K562 (cell line): ENCODE measurements at regions not wholly inside any gene's neighbourhood (a gene's known extent, or its start where the extent isn't known, plus 50 kb on each side); places are given as distances from the start of the nearest gene placed in this dataset.

Experiments used
- CTBP1 ChIP-seq: fragments of 450-650 bp; IDR thresholded peaks from 2 replicates; pipeline ENCODE4 v1.6.1; 2016; ENCODE audit warnings: borderline replicate concordance
- EP300 ChIP-seq: IDR thresholded peaks from 2 replicates; pipeline ENCODE4 v1.6.1; 2012; ENCODE audit warnings: low read length, improper control_type of control experiment
- EZH2 ChIP-seq: IDR thresholded peaks from 2 replicates; pipeline ENCODE4 v1.6.1; 2012; ENCODE audit warnings: low read depth, mild to moderate bottlenecking, inconsistent platforms, low read length, borderline replicate concordance
- FOXA1 ChIP-seq: fragments of 450-650 bp; IDR thresholded peaks from 2 replicates; pipeline ENCODE4 v1.6.1; 2016; ENCODE audit warnings: mild to moderate bottlenecking, borderline replicate concordance
- GABPA ChIP-seq: fragments of 200-800 bp; sonication (Bioruptor generic); conservative IDR thresholded peaks from 2 replicates; pipeline ENCODE4 v1.6.1; 2016; ENCODE audit warnings: low read depth, missing genetic modification characterization, missing compliant biosample characterization
- GATA2 ChIP-seq: sonication (generic); formaldehyde crosslinking; IDR thresholded peaks from 2 replicates; pipeline ENCODE4 v1.4.0; 2020; ENCODE audit warnings: mild to moderate bottlenecking, missing genetic modification reagents
- MTA3 ChIP-seq: fragments of 450-650 bp; formaldehyde crosslinking; IDR thresholded peaks from 2 replicates; pipeline ENCODE4 v1.6.1; 2017; ENCODE audit warnings: mild to moderate bottlenecking, borderline replicate concordance
- POLR2AphosphoS5 ChIP-seq: IDR thresholded peaks from 2 replicates; pipeline ENCODE4 v1.6.1; 2011; ENCODE audit warnings: mild to moderate bottlenecking, low read depth, low read length, moderate library complexity; ENCODE audit not compliant: control insufficient read depth, insufficient read depth
- RAD51 ChIP-seq: fragments of 450-650 bp; IDR thresholded peaks from 2 replicates; pipeline ENCODE4 v1.7.1; 2016; ENCODE audit warnings: low read depth, mild to moderate bottlenecking, borderline replicate concordance
- TRIM28 ChIP-seq: fragments of 450-650 bp; IDR thresholded peaks from 2 replicates; pipeline ENCODE4 v1.6.1; 2017
- YY1 ChIP-seq, 3 experiments: IDR thresholded peaks; 2 replicates each; pipeline ENCODE4 v1.6.1; 2011; ENCODE audit warnings: low read length in 2 of 3, mild to moderate bottlenecking in 2 of 3, moderate library complexity in 2 of 3, borderline replicate concordance in 1 of 3, control low read depth in 1 of 3, low read depth in 1 of 3; ENCODE audit not compliant: insufficient read depth in 3 of 3, insufficient replicate concordance in 2 of 3, control insufficient read depth in 1 of 3, insufficient read length in 1 of 3; ENCODE audit errors: extremely low read depth in 1 of 3
- TF ChIP-seq, protein P1 (sequence below): fragments of 450-650 bp; conservative IDR thresholded peaks from 2 replicates; pipeline ENCODE4 v1.6.1; 2016; ENCODE audit warnings: missing genetic modification characterization, low read depth, mild to moderate bottlenecking, missing compliant biosample characterization, moderate library complexity
- TF ChIP-seq, protein P2 (sequence below), 3 experiments: IDR thresholded peaks in 2 of 3; conservative IDR thresholded peaks in 1 of 3; 2 replicates each; pipeline ENCODE4 v1.5.1; 2011 to 2012; ENCODE audit warnings: low read length in 3 of 3, mild to moderate bottlenecking in 3 of 3, control low read depth in 2 of 3, improper control_type of control experiment in 1 of 3, inconsistent platforms in 1 of 3, low read depth in 1 of 3, mixed read lengths in 1 of 3, moderate library complexity in 1 of 3; ENCODE audit not compliant: insufficient read depth in 2 of 3

DNA sequence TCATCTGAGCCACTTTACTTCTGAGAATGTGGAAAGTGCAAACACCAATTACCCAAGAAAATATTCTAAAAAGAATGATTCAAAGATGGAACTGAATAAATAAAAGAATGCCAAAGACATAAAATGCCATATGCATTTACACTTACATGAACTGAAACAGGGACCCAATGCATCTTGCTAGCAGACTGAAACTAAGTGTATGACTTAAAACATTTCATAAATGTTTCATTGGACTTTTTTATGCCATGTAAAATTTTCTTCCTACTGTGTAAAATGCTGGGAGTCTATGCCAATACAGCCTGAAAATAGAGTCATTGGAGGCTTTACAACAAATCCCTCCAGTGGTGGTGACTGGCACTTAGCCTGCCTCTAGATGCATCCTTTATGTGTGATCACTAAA lies 735.1 kb upstream of the CCDC54 start:
- TF ChIP-seq RAD51 (no peak), MTA3 (no peak), FOXA1 (no peak), POLR2AphosphoS5 (no peak), EZH2 (no peak), GATA2 (CRISPR knock-in tag) (no peak), GABPA (no peak), TRIM28 (no peak), YY1 (IDR thresholded peaks at IDR 0.05; ENCODE audit: borderline replicate concordance in 1 of 3, control insufficient read depth in 1 of 3, extremely low read depth in 1 of 3, insufficient read depth in 3 of 3, insufficient read length in 1 of 3, insufficient replicate concordance in 2 of 3, low read depth in 1 of 3, low read length in 2 of 3) (no peak), CTBP1 (no peak), EP300 (no peak)
- TF ChIP-seq, protein P1, sequence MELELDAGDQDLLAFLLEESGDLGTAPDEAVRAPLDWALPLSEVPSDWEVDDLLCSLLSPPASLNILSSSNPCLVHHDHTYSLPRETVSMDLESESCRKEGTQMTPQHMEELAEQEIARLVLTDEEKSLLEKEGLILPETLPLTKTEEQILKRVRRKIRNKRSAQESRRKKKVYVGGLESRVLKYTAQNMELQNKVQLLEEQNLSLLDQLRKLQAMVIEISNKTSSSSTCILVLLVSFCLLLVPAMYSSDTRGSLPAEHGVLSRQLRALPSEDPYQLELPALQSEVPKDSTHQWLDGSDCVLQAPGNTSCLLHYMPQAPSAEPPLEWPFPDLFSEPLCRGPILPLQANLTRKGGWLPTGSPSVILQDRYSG (tag), result no peak
- TF ChIP-seq, protein P2, sequence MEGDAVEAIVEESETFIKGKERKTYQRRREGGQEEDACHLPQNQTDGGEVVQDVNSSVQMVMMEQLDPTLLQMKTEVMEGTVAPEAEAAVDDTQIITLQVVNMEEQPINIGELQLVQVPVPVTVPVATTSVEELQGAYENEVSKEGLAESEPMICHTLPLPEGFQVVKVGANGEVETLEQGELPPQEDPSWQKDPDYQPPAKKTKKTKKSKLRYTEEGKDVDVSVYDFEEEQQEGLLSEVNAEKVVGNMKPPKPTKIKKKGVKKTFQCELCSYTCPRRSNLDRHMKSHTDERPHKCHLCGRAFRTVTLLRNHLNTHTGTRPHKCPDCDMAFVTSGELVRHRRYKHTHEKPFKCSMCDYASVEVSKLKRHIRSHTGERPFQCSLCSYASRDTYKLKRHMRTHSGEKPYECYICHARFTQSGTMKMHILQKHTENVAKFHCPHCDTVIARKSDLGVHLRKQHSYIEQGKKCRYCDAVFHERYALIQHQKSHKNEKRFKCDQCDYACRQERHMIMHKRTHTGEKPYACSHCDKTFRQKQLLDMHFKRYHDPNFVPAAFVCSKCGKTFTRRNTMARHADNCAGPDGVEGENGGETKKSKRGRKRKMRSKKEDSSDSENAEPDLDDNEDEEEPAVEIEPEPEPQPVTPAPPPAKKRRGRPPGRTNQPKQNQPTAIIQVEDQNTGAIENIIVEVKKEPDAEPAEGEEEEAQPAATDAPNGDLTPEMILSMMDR (IDR thresholded peaks at IDR 0.05 in 2 of 3, conservative IDR thresholded peaks at IDR 0.05 in 1 of 3; ENCODE audit: insufficient read depth in 2 of 3, low read depth in 1 of 3, low read length in 3 of 3), result no peak
